ENCODE measurements at regions not wholly inside any gene's neighbourhood (a gene's known extent, or its start where the extent isn't known, plus 50 kb on each side); places are given as distances from the start of the nearest gene placed in this dataset.

DNA sequence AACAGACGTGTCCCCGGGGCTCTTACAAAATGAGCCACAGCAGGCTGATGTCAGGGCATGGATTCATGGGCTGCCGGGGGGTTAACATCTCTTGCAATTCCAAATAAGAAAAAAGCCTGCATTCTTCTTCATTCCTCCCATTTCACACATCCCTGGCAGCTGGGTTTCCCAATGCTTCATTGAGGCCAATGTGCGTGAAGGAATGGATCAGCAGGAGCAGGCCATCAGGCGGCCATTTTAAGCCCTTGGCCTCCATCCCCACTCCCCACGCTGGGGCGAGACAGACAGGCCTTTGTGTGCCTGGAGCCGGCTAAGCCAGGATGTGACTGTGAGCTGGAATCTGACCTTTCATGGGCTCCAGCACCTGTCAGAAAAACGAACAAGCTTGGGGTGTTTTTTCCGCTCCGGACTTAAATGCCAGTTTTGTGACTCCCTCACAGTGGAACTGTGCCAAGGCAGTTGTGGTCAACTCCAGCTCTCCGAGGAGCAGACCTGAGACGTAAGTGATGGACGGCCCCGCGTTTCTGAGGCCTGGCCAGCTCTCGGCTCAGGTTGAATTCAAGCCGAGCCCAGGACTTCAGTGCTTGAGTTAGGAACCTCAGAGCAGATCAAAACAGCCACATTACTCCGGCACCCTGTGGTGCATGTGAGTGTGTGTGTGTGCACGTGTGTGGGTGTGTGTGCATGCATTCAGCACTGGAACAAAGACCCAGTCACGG, 133.1 kb downstream of the TMEM30B start:
- Histone ChIP-seq H3K27ac (peak overlapping the region; percentile 52 to 74), H3K9me3 (no peaks in the 10 kb centered on the region), H3K27me3 (replicated peaks; ENCODE audit: insufficient read depth) (no peaks in the 10 kb centered on the region), H3K4me3 (no peak overlapping the region), H3K36me3 (no peaks in the 10 kb centered on the region), H3K4me1 (replicated peaks) (no peaks in the 10 kb centered on the region)
- intact Hi-C loops (cut with DNase I) = no loop called here
- TF ChIP-seq POLR2AphosphoS5 (IDR thresholded peaks at IDR 0.05) (no peak), POLR2A (IDR thresholded peaks at IDR 0.05) (no peak), CTCF (IDR thresholded peaks at IDR 0.05) (no peak)
- peak; percentile 10 for DNase-seq (ENCODE audit: low spot score)
- 44% methylated on average over 20 of the region's 21 CpGs for WGBS

GRCh38 chr14:61147381-61147821, 133.7 kb downstream of the TMEM30B start:
- intact Hi-C loops (cut with DNase I) = no loop called here
- H3K4me3 ChIP-seq = no peak overlapping the region
- no peaks in the 10 kb centered on the region for H3K27me3 ChIP-seq (replicated peaks; ENCODE audit: insufficient read depth)
- no peaks in the 10 kb centered on the region for H3K9me3 ChIP-seq
- TF ChIP-seq CTCF (IDR thresholded peaks at IDR 0.05) (no peak), POLR2AphosphoS5 (IDR thresholded peaks at IDR 0.05) (no peak), POLR2A (IDR thresholded peaks at IDR 0.05) (no peak)
- DNase-seq (ENCODE audit: low spot score) = no peak
- H3K4me1 ChIP-seq (replicated peaks) = no peaks in the 10 kb centered on the region
- no peaks in the 10 kb centered on the region for H3K36me3 ChIP-seq
- H3K27ac ChIP-seq = peak overlapping the region; percentile 52 to 74
- WGBS = 17% methylated on average over 7 of the region's 7 CpGs

DNA sequence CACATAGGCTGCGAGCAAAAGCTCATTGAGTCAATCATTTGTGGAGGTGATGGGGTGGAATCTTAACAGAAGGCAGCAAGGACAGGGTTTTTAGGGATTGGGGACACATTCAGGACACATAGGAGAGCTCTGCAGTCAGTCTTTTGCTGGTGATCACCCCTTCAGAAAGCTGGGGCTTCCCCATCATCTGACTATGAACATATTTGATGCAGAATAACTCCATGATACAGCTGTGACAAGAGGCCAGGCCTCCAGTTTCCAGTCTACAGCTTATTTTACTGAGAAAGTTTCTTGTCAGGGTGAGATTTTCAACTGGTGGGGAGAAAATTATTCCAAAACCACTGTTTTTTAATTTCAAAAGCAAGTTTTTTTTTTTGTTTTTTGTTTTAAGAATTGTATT, 134.2 kb downstream of the TMEM30B start:
- Histone ChIP-seq H3K9me3 (no peaks in the 10 kb centered on the region), H3K27ac (peak overlapping the region; percentile 52 to 74), H3K4me3 (no peak overlapping the region), H3K36me3 (no peaks in the 10 kb centered on the region), H3K27me3 (replicated peaks; ENCODE audit: insufficient read depth) (no peaks in the 10 kb centered on the region), H3K4me1 (replicated peaks) (no peaks in the 10 kb centered on the region)
- DNase-seq (ENCODE audit: low spot score) = no peak
- 93% methylated on average over 1 of the region's 1 CpG for WGBS
- TF ChIP-seq POLR2A (IDR thresholded peaks at IDR 0.05) = no peak
- no peak for TF ChIP-seq POLR2AphosphoS5 (IDR thresholded peaks at IDR 0.05)
- TF ChIP-seq CTCF (IDR thresholded peaks at IDR 0.05) = no peak
- intact Hi-C loops (cut with DNase I) = no loop called here

- peak; percentile 63 for DNase-seq (ENCODE audit: low spot score)
- H3K4me3 ChIP-seq = no peak overlapping the region
- H3K27ac ChIP-seq = peak overlapping the region; percentile 52 to 74
- H3K27me3 ChIP-seq (replicated peaks; ENCODE audit: insufficient read depth) = no peaks in the 10 kb centered on the region
- no peaks in the 10 kb centered on the region for H3K4me1 ChIP-seq (replicated peaks)
- 17% methylated on average over 7 of the region's 7 CpGs for WGBS
- intact Hi-C loops (cut with DNase I) = no loop called here
- TF ChIP-seq CTCF (IDR thresholded peaks at IDR 0.05) (no peak), POLR2AphosphoS5 (IDR thresholded peaks at IDR 0.05) (no peak), POLR2A (IDR thresholded peaks at IDR 0.05) (no peak)
- H3K9me3 ChIP-seq = no peaks in the 10 kb centered on the region
- H3K36me3 ChIP-seq = no peaks in the 10 kb centered on the region
Measured at GRCh38 chr14:61145903-61146481, 135.1 kb downstream of the TMEM30B start.
